ENCODE measurements at regions not wholly inside any gene's neighbourhood (a gene's known extent, or its start where the extent isn't known, plus 50 kb on each side); places are given as distances from the start of the nearest gene placed in this dataset.
"Not testable (repeated sequence)": the region's sequence is repeated elsewhere in the genome, so short reads cannot be mapped to it uniquely, and the experiment has no call there.

- no peak for DNase-seq
Observed at GRCh38 chr9:3658964-3659363, 133.2 kb upstream of the RFX3 start.

- no peak for DNase-seq
Observed at GRCh38 chr9:3656224-3656623, 130.4 kb upstream of the RFX3 start.

GRCh38 chr9:3650994-3651622, 125.3 kb upstream of the RFX3 start:
- DNase-seq: no peak

- no peak for DNase-seq
Observed at GRCh38 chr9:3648722-3649246, 123.0 kb upstream of the RFX3 start.

- DNase-seq: no peak
Observed at GRCh38 chr9:3648266-3648665, 122.5 kb upstream of the RFX3 start.

GRCh38 chr9:3647652-3648051, 121.9 kb upstream of the RFX3 start:
- no peak for DNase-seq

- DNase-seq: no peak
Observed at GRCh38 chr9:3646226-3646625, 120.4 kb upstream of the RFX3 start.

- DNase-seq: not testable (repeated sequence)
Observed at GRCh38 chr9:3642075-3642474, 116.3 kb upstream of the RFX3 start.

- no peak for DNase-seq
Observed at GRCh38 chr9:3629495-3629894, 103.7 kb upstream of the RFX3 start.

- DNase-seq: no peak
Observed at GRCh38 chr9:3628239-3628638, 102.4 kb upstream of the RFX3 start.

- no peak for DNase-seq
Observed at GRCh38 chr9:3608011-3608410, 82.2 kb upstream of the RFX3 start.

GRCh38 chr9:3600672-3601071, 74.9 kb upstream of the RFX3 start:
- DNase-seq: no peak

- DNase-seq: no peak
Observed at GRCh38 chr9:3597792-3598191, 72.0 kb upstream of the RFX3 start.

- DNase-seq: no peak
Observed at GRCh38 chr9:3586066-3586465, 60.3 kb upstream of the RFX3 start.

GRCh38 chr9:3585606-3586005, 59.8 kb upstream of the RFX3 start:
- DNase-seq: no peak

GRCh38 chr9:3578786-3579185, 53.0 kb upstream of the RFX3 start:
- no peak for DNase-seq

- no peak for DNase-seq
Observed at GRCh38 chr9:3576328-3576727, 50.5 kb upstream of the RFX3 start.

- DNase-seq: no peak
Observed at GRCh38 chr9:3575821-3576220, 50.0 kb upstream of the RFX3 start.
